Tibial artery (tissue), 4 donors: ENCODE measurements at regions not wholly inside any gene's neighbourhood (a gene's known extent, or its start where the extent isn't known, plus 50 kb on each side); places are given as distances from the start of the nearest gene placed in this dataset.

Source experiments
- DNase-seq, 2 donors: peaks; one replicate each; pipeline ENCODE4 v3.0.0-alpha.2; 2019
- H3K27ac ChIP-seq, 2 donors: fragments of 200-600 bp; sonication (generic) in 1 of 2; 1 replicate in 1 of 2; 2 replicates in 1 of 2; pipeline ENCODE4 v1.5.1; 2018 to 2019; ENCODE audit warnings: mild to moderate bottlenecking in 1 of 2
- H3K27me3 ChIP-seq, 2 donors: fragments of 200-600 bp; sonication (generic) in 1 of 2; one replicate each; pipeline versions ENCODE4 v1.5.1 to v1.6.0; 2016 to 2019
- H3K36me3 ChIP-seq, 3 donors: fragments of 200-600 bp; sonication (generic) in 2 of 3; one replicate each; pipeline ENCODE4 v1.5.1; 2016 to 2019; ENCODE audit warnings: mild to moderate bottlenecking in 2 of 3
- H3K4me1 ChIP-seq, 4 donors: fragments of 200-600 bp; sonication (generic) in 2 of 4; 1 replicate in 3 of 4; 2 replicates in 1 of 4; pipeline ENCODE4 v1.5.1; 2016 to 2019
- H3K4me3 ChIP-seq, 2 donors: fragments of 200-600 bp; sonication (generic) in 1 of 2; 1 replicate in 1 of 2; 2 replicates in 1 of 2; pipeline ENCODE4 v1.5.1; 2018 to 2019; ENCODE audit warnings: mild to moderate bottlenecking in 2 of 2
- H3K9me3 ChIP-seq, 3 donors: fragments of 200-600 bp; sonication (generic) in 1 of 3; one replicate each; pipeline ENCODE4 v1.5.1; 2016 to 2019
- CTCF ChIP-seq, 2 experiments: fragments of 200-600 bp in 1 of 2; fragments of 450-650 bp in 1 of 2; IDR thresholded peaks; one replicate each; pipeline ENCODE4 v1.5.1; 2017 to 2019; ENCODE audit warnings: antibody characterized with exemption in 2 of 2, mild to moderate bottlenecking in 1 of 2, moderate library complexity in 1 of 2
- intact Hi-C: fragments of 100-400 bp; cut with DNase I; formaldehyde crosslinking; loops from one replicate; pipeline ENCODE4 v1.15.0; 2023; ENCODE audit warnings: low total_unique reads

DNA sequence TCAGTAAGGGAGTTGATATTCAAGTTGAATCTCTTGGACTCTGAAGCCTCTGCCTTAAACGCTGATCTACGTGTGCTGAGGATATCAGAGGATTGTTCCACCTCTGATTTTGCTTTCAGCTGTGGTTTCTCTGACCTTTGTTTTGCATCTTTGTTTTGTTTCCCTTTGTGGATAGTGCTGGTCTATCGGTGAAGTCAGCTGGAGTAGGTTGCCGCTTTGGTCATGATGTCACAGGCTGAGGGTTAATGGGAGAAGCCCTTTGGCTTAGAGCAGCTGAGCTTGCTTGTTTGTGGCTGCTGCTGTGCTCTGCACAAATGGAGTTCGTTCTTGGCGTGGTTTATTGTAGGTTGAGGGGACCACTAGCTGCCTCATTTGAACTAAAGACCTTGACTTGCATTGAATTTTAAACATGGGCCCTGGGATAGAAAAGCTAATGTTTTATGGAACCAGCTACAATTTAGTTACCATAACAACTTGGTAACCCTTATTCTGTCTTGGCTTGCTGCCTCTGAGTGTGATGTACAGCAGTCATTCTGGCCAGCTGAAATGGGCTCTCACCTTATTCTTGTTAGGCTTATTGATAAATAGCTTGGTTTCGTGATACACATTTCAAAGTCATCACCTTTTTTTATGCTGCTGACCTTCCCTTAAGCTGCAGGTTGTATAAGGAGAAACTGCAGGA lies 284.5 kb upstream of the E2F7 start:
- TF ChIP-seq CTCF (IDR thresholded peaks at IDR 0.05) = no peak
- H3K27ac ChIP-seq = no peak overlapping the region
- no peaks in the 10 kb centered on the region for H3K36me3 ChIP-seq
- no peaks in the 10 kb centered on the region for H3K27me3 ChIP-seq
- DNase-seq = no peak
- H3K4me3 ChIP-seq = no peak overlapping the region
- H3K9me3 ChIP-seq = no peaks in the 10 kb centered on the region
- intact Hi-C loops = no loop called here
- peaks cover 0 to 4% (median 0%) of the 10 kb centered on the region in 4 donors for H3K4me1 ChIP-seq

DNA sequence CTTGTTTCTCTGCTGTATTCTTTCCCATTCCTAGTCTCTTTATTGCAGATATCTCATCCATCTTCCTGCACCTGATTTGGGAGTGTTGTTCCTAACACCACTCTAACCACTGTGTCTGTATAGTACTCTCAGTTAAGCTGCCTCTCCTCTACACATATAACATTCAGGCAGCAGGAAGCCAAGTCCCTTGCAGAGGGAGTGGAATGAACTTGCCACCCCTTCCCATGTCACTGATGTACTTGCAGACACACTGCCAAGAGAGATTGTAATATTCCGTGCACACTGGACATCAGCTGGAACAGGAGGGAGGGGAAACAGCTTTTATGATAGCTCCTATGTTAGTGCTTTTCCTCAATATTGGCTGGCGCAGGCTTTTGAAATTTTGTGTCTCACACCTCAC lies 281.6 kb upstream of the E2F7 start:
- no peak for TF ChIP-seq CTCF (IDR thresholded peaks at IDR 0.05)
- no peak for DNase-seq
- Histone ChIP-seq H3K36me3 (no peaks in the 10 kb centered on the region), H3K27me3 (no peaks in the 10 kb centered on the region), H3K27ac (no peak overlapping the region), H3K4me3 (no peak overlapping the region), H3K4me1 (peaks cover 0 to 4% (median 0%) of the 10 kb centered on the region in 4 donors), H3K9me3 (no peaks in the 10 kb centered on the region)
- intact Hi-C loops = no loop called here

- Histone ChIP-seq H3K27ac (no peak overlapping the region), H3K36me3 (no peaks in the 10 kb centered on the region), H3K4me1 (peaks cover 0 to 4% (median 0%) of the 10 kb centered on the region in 4 donors), H3K9me3 (no peaks in the 10 kb centered on the region), H3K4me3 (no peak overlapping the region), H3K27me3 (no peaks in the 10 kb centered on the region)
- no peak for DNase-seq
- no peak for TF ChIP-seq CTCF (IDR thresholded peaks at IDR 0.05)
- intact Hi-C loops = no loop called here
These were observed 280.0 kb upstream of the E2F7 start for GRCh38 chr12:77345336-77345735.

DNA sequence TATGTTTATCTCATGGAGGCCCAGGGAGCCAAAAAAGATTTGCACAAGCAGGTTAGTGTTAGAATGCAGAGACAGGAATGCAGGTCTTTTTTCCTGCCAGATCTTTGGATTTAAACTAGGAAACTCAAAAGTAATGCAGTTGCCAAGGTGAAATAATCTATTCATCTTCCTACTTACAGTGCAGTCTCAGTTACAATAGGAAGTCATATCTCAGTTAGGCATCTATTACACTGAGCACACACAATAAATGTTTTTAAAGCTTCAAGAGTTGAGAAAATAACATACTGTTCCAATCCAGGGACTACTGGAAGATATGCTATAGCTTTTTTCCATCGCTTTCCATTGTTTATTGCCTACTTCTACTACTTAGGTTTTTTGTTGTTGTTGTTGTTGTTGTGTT lies 279.3 kb upstream of the E2F7 start:
- Histone ChIP-seq H3K4me1 (peaks cover 0 to 4% (median 0%) of the 10 kb centered on the region in 4 donors), H3K27ac (no peak overlapping the region), H3K27me3 (no peaks in the 10 kb centered on the region), H3K4me3 (no peak overlapping the region), H3K36me3 (no peaks in the 10 kb centered on the region), H3K9me3 (no peaks in the 10 kb centered on the region)
- intact Hi-C loops = no loop called here
- no peak for DNase-seq
- no peak for TF ChIP-seq CTCF (IDR thresholded peaks at IDR 0.05)

GRCh38 chr12:77343291-77343690 lies 277.9 kb upstream of the E2F7 start:
- no peaks in the 10 kb centered on the region for H3K36me3 ChIP-seq
- no peak overlapping the region for H3K4me3 ChIP-seq
- H3K9me3 ChIP-seq = no peaks in the 10 kb centered on the region
- no peaks in the 10 kb centered on the region for H3K27me3 ChIP-seq
- TF ChIP-seq CTCF (IDR thresholded peaks at IDR 0.05) = no peak
- intact Hi-C loops = no loop called here
- peaks cover 0 to 4% (median 0%) of the 10 kb centered on the region in 4 donors for H3K4me1 ChIP-seq
- DNase-seq = no peak
- H3K27ac ChIP-seq = no peak overlapping the region

GRCh38 chr12:77342253-77342652 lies 276.9 kb upstream of the E2F7 start:
- intact Hi-C loops = no loop called here
- no peak for TF ChIP-seq CTCF (IDR thresholded peaks at IDR 0.05)
- H3K4me1 ChIP-seq = peaks cover 0 to 4% (median 0%) of the 10 kb centered on the region in 4 donors
- H3K36me3 ChIP-seq = no peaks in the 10 kb centered on the region
- no peak for DNase-seq
- H3K4me3 ChIP-seq = no peak overlapping the region
- H3K27me3 ChIP-seq = no peaks in the 10 kb centered on the region
- no peaks in the 10 kb centered on the region for H3K9me3 ChIP-seq
- no peak overlapping the region for H3K27ac ChIP-seq
